H1 (cell line): ENCODE measurements at regions not wholly inside any gene's neighbourhood (a gene's known extent, or its start where the extent isn't known, plus 50 kb on each side); places are given as distances from the start of the nearest gene placed in this dataset.

Experiments
- CTCF ChIA-PET: fragments of 300-600 bp; sonication (Branson Sonifier 250); formaldehyde crosslinking; loops from one replicate; lab custom pipeline; 2021; ENCODE audit not compliant: partially characterized antibody; lab: Charles Lee
- POLR2A ChIA-PET: fragments of 300-600 bp; sonication (Branson Sonifier 250); formaldehyde crosslinking; loops from one replicate; lab custom pipeline; 2021; ENCODE audit warnings: inconsistent platforms; ENCODE audit not compliant: partially characterized antibody; lab: Charles Lee
- DNase-seq, 2 experiments: peaks; one replicate each; pipeline versions ENCODE4 v3.0.0 to v3.0.0-alpha.2; 2010 to 2022; ENCODE audit warnings: low spot score in 2 of 2, low read depth in 1 of 2, mixed read lengths in 1 of 2
- FAIRE-seq: peaks from 2 replicates; lab custom pipeline; 2011; peaks lifted over from hg19 to GRCh38; lab: Jason Lieb, UNC
- H2AFZ ChIP-seq: 2 replicates; pipeline ENCODE4 v1.8.1; 2012; ENCODE audit warnings: low read length, inconsistent platforms
- H2AK5ac ChIP-seq: 2 replicates; pipeline ENCODE4 v1.6.1; 2013; ENCODE audit warnings: low read depth, low read length
- H2BK120ac ChIP-seq: replicated peaks from 2 replicates; pipeline ENCODE3; 2013; ENCODE audit warnings: low read depth, low read length, inconsistent platforms
- H2BK12ac ChIP-seq: 2 replicates; pipeline ENCODE4 v1.6.1; 2013; ENCODE audit warnings: low read depth, low read length
- H2BK15ac ChIP-seq: 2 replicates; pipeline ENCODE4 v1.6.1; 2013; ENCODE audit warnings: low read length
- H2BK20ac ChIP-seq: 2 replicates; pipeline ENCODE4 v1.6.1; 2013; ENCODE audit warnings: low read length
- H2BK5ac ChIP-seq: 2 replicates; pipeline ENCODE4 v1.6.1; 2013; ENCODE audit warnings: low read depth, low read length
- H3K14ac ChIP-seq: 2 replicates; pipeline ENCODE4 v1.6.1; 2013; ENCODE audit warnings: inconsistent platforms; ENCODE audit not compliant: insufficient read length
- H3K18ac ChIP-seq: 2 replicates; pipeline ENCODE4 v1.6.1; 2013; ENCODE audit warnings: low read length; ENCODE audit errors: extremely low read depth
- H3K23ac ChIP-seq: 2 replicates; pipeline ENCODE4 v1.6.1; 2013; ENCODE audit warnings: inconsistent platforms; ENCODE audit not compliant: insufficient read length
- H3K23me2 ChIP-seq: 2 replicates; pipeline ENCODE4 v1.6.1; 2013; ENCODE audit warnings: low read depth, low read length
- H3K27ac ChIP-seq: 2 replicates; pipeline ENCODE4 v1.6.1; 2011; ENCODE audit warnings: low read depth, low read length, inconsistent platforms
- H3K27me3 ChIP-seq, 4 experiments: replicated peaks in 1 of 4; 1 replicate in 1 of 4; 2 replicates in 3 of 4; pipeline versions ENCODE4 v1.6.1 to v1.8.1; 2011 to 2013; ENCODE audit warnings: low read length in 3 of 4, mild to moderate bottlenecking in 3 of 4, inconsistent platforms in 2 of 4, mixed read lengths in 2 of 4, moderate library complexity in 1 of 4; ENCODE audit not compliant: control insufficient read depth in 3 of 4, insufficient read depth in 3 of 4; ENCODE audit errors: extremely low read depth in 1 of 4
- H3K36me3 ChIP-seq, 4 experiments: 2 replicates each; pipeline versions ENCODE4 v1.6.1 to v1.8.1; 2011 to 2013; ENCODE audit warnings: mild to moderate bottlenecking in 4 of 4, low read length in 3 of 4, moderate library complexity in 2 of 4, control low read depth in 1 of 4, inconsistent platforms in 1 of 4; ENCODE audit not compliant: insufficient read depth in 4 of 4, control insufficient read depth in 2 of 4
- H3K4ac ChIP-seq: replicated peaks from 2 replicates; pipeline ENCODE3; 2013; ENCODE audit warnings: low read length, low read depth, mixed read lengths, inconsistent platforms; ENCODE audit not compliant: insufficient read length
- H3K4me1 ChIP-seq, 4 experiments: replicated peaks in 1 of 4; 1 replicate in 1 of 4; 2 replicates in 3 of 4; pipeline versions ENCODE4 v1.6.1 to v1.8.1; 2011 to 2013; ENCODE audit warnings: low read length in 3 of 4, inconsistent platforms in 2 of 4, mixed read lengths in 1 of 4; ENCODE audit not compliant: insufficient read depth in 4 of 4, control insufficient read depth in 3 of 4
- H3K4me2 ChIP-seq, 2 experiments: 2 replicates each; pipeline versions ENCODE4 v1.6.1 to v1.8.1; 2011 to 2013; ENCODE audit warnings: low read depth in 2 of 2, low read length in 2 of 2, control low read depth in 1 of 2, inconsistent platforms in 1 of 2, mild to moderate bottlenecking in 1 of 2; ENCODE audit not compliant: insufficient read depth in 1 of 2
- H3K4me3 ChIP-seq, 4 experiments: fragments of 200-600, 300-600 bp in 1 of 4; sonication (generic), shearing (Covaris generic), sonication (Bioruptor Twin) in 1 of 4; 2 replicates each; pipeline versions ENCODE4 v1.5.1 to v1.8.1; 2011 to 2016; ENCODE audit warnings: low read length in 4 of 4, low read depth in 3 of 4, control low read depth in 2 of 4, inconsistent platforms in 2 of 4, mild to moderate bottlenecking in 2 of 4, mixed read lengths in 1 of 4, moderate library complexity in 1 of 4; ENCODE audit not compliant: insufficient read depth in 2 of 4; ENCODE audit errors: extremely low read depth in 1 of 4
- H3K56ac ChIP-seq: replicated peaks from 2 replicates; pipeline ENCODE3; 2013; ENCODE audit warnings: low read depth, mild to moderate bottlenecking, mixed read lengths, low read length, inconsistent platforms; ENCODE audit not compliant: insufficient read length
- H3K79me1 ChIP-seq: 2 replicates; pipeline ENCODE4 v1.6.1; 2013; ENCODE audit warnings: low read depth, low read length, control low read depth
- H3K79me2 ChIP-seq, 2 experiments: 2 replicates each; pipeline versions ENCODE4 v1.6.1 to v1.8.1; 2012 to 2013; ENCODE audit warnings: low read length in 2 of 2, mild to moderate bottlenecking in 2 of 2, inconsistent platforms in 1 of 2; ENCODE audit not compliant: insufficient read depth in 2 of 2, control insufficient read depth in 1 of 2
- H3K9ac ChIP-seq, 4 experiments: replicated peaks in 1 of 4; 1 replicate in 1 of 4; 2 replicates in 3 of 4; pipeline versions ENCODE4 v1.6.1 to v1.8.1; 2011 to 2013; ENCODE audit warnings: low read depth in 3 of 4, low read length in 3 of 4, control low read depth in 2 of 4, mild to moderate bottlenecking in 2 of 4, moderate library complexity in 2 of 4, inconsistent platforms in 1 of 4; ENCODE audit errors: extremely low read depth in 1 of 4
- H3K9me3 ChIP-seq, 2 experiments: 2 replicates each; pipeline versions ENCODE4 v1.6.1 to v1.8.1; 2012 to 2013; ENCODE audit warnings: mild to moderate bottlenecking in 2 of 2, moderate library complexity in 2 of 2, control low read depth in 1 of 2, inconsistent platforms in 1 of 2, low read depth in 1 of 2, low read length in 1 of 2, mixed read lengths in 1 of 2; ENCODE audit not compliant: insufficient read depth in 2 of 2
- H4K20me1 ChIP-seq, 2 experiments: replicated peaks in 1 of 2; 2 replicates each; pipeline versions ENCODE3 to v1.8.1; 2011 to 2013; ENCODE audit warnings: inconsistent platforms in 2 of 2, low read length in 2 of 2, mild to moderate bottlenecking in 1 of 2; ENCODE audit not compliant: insufficient read depth in 2 of 2, control insufficient read depth in 1 of 2
- H4K5ac ChIP-seq: 2 replicates; pipeline ENCODE4 v1.6.1; 2013; ENCODE audit warnings: low read length, low read depth, mixed read lengths, inconsistent platforms; ENCODE audit not compliant: insufficient read length
- H4K8ac ChIP-seq: 2 replicates; pipeline ENCODE4 v1.8.0; 2013; ENCODE audit warnings: mild to moderate bottlenecking, moderate library complexity, low read length, inconsistent platforms; ENCODE audit not compliant: insufficient read depth; ENCODE audit errors: extremely low read depth
- H4K91ac ChIP-seq: replicated peaks from 2 replicates; pipeline ENCODE3; 2013; ENCODE audit warnings: low read length, mixed read lengths, inconsistent platforms; ENCODE audit not compliant: insufficient read length
- BCL11A ChIP-seq, 2 experiments: IDR thresholded peaks; one replicate each; pipeline ENCODE4 v1.6.1; 2011; ENCODE audit warnings: low read depth in 2 of 2, low read length in 2 of 2, mild to moderate bottlenecking in 2 of 2
- CBX8 ChIP-seq: fragments of 300-800, 300-1000 bp; sonication (generic); IDR thresholded peaks from 2 replicates; pipeline ENCODE4 v1.7.1; 2016; ENCODE audit warnings: low read depth, low read length, borderline replicate concordance
- EP300 ChIP-seq, 2 experiments: IDR thresholded peaks; 1 replicate in 1 of 2; 2 replicates in 1 of 2; pipeline ENCODE4 v1.6.1; 2011 to 2012; ENCODE audit warnings: low read depth in 2 of 2, low read length in 2 of 2, mild to moderate bottlenecking in 2 of 2, borderline replicate concordance in 1 of 2, inconsistent platforms in 1 of 2, moderate library complexity in 1 of 2
- JUND ChIP-seq: IDR thresholded peaks from 2 replicates; pipeline ENCODE4 v1.6.1; 2011; ENCODE audit warnings: mild to moderate bottlenecking, improper control_type of control experiment, low read length
- POLR2A ChIP-seq, 2 experiments: IDR thresholded peaks; 1 replicate in 1 of 2; 2 replicates in 1 of 2; pipeline ENCODE4 v1.6.1; 2011; ENCODE audit warnings: low read depth in 2 of 2, low read length in 2 of 2, mild to moderate bottlenecking in 2 of 2; ENCODE audit errors: control extremely low read depth in 1 of 2
- POLR2AphosphoS5 ChIP-seq: IDR thresholded peaks from 2 replicates; pipeline ENCODE4 v1.6.1; 2011; ENCODE audit warnings: low read depth, low read length
- RAD21 ChIP-seq, 2 experiments: IDR thresholded peaks in 1 of 2; conservative IDR thresholded peaks in 1 of 2; 2 replicates each; pipeline ENCODE4 v1.6.1; 2011; ENCODE audit warnings: low read depth in 2 of 2, low read length in 2 of 2, improper control_type of control experiment in 1 of 2, inconsistent platforms in 1 of 2, mild to moderate bottlenecking in 1 of 2, moderate library complexity in 1 of 2
- RBBP5 ChIP-seq: IDR thresholded peaks from 2 replicates; pipeline ENCODE4 v1.7.1; 2012; ENCODE audit warnings: low read depth, mild to moderate bottlenecking, inconsistent platforms, low read length, moderate library complexity, borderline replicate concordance
- RNF2 ChIP-seq: fragments of 200-900, 300-1000 bp; sonication (generic); IDR thresholded peaks from 2 replicates; pipeline ENCODE4 v1.7.1; 2016; ENCODE audit warnings: borderline replicate concordance, low read depth, mild to moderate bottlenecking, antibody characterized with exemption, low read length; ENCODE audit not compliant: poor library complexity, severe bottlenecking; ENCODE audit errors: missing control alignments
- SP4 ChIP-seq: IDR thresholded peaks from 2 replicates; pipeline ENCODE4 v1.6.1; 2012; ENCODE audit warnings: low read length, inconsistent platforms
- WGBS, 2 experiments: shearing (Covaris generic) in 1 of 2; methylation state at CpG; one replicate each; pipeline versions ENCODE4 v1.1.6 to v1.1.7; 2013 to 2015; ENCODE audit warnings: low lambda C conversion rate in 2 of 2, mixed read lengths in 2 of 2, inconsistent platforms in 1 of 2, low coverage in 1 of 2, missing lambda C conversion rate in 1 of 2; ENCODE audit not compliant: insufficient replicate concordance in 2 of 2, insufficient coverage in 1 of 2, insufficient read length in 1 of 2; ENCODE audit errors: extremely low coverage in 1 of 2, missing lambda C conversion rate in 1 of 2; 5-methylcytosine and 5-hydroxymethylcytosine counted together
- TF ChIP-seq, protein P1 (sequence below): IDR thresholded peaks from 2 replicates; pipeline ENCODE4 v1.6.1; 2012; ENCODE audit warnings: inconsistent platforms
- TF ChIP-seq, protein P2 (sequence below): IDR thresholded peaks from 2 replicates; pipeline ENCODE4 v1.6.1; 2011; ENCODE audit warnings: low read depth, mild to moderate bottlenecking, low read length; ENCODE audit not compliant: insufficient read depth

DNA sequence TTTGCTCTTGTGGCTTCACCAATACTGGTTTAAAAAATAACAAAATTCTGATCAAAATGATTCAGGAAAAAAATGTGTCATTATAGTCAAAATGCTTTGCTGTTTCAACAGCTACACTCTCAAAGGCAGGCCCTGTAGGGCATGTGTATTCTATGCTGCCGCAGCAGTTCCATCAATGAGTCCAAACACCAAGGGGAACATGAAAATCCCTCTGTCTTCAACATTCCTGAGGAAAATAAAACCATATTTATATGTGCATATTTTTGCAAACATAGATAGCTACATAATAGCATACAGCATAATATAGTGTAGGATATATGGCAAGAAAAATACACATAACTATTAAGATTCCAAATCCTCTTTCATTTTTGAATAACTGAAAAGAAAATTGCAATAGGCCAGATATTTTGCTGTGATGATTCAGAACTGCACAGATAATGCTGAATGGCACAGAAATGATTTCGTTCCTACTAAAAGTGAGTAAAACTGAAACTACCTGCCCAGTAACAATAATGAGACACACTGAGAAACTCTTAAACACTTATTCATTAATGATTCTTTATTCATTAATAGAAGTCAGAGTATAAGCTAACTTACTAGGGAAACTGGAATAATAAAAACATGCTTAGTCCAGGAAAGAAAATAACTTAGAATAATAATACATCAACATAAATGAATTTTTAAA, 343.8 kb downstream of the SUCLG1 start:
- no peak for FAIRE-seq
- H4K91ac ChIP-seq, result no peak overlapping the region
- no peak overlapping the region for H2BK5ac ChIP-seq
- no peak overlapping the region for H3K4me3 ChIP-seq
- H3K4me1 ChIP-seq, result no peaks in the 10 kb centered on the region
- H4K5ac ChIP-seq, result no peak overlapping the region
- no peaks in the 10 kb centered on the region for H3K79me1 ChIP-seq
- ChIA-PET POLR2A (no interaction called here), CTCF (no interaction called here)
- no peak overlapping the region for H3K27ac ChIP-seq
- no peak overlapping the region for H3K9ac ChIP-seq
- H2BK12ac ChIP-seq, result no peak overlapping the region
- H3K4ac ChIP-seq, result no peak overlapping the region
- H3K18ac ChIP-seq, result no peak overlapping the region
- H3K9me3 ChIP-seq, result peaks cover 0 to 9% of the 10 kb centered on the region in 2 experiments; a peak in 2 of 4 replicates
- H3K4me2 ChIP-seq, result no peak overlapping the region
- H3K36me3 ChIP-seq, result no peaks in the 10 kb centered on the region
- DNase-seq, result no peak
- H2BK20ac ChIP-seq, result no peak overlapping the region
- H2AK5ac ChIP-seq, result no peak overlapping the region
- no peaks in the 10 kb centered on the region for H4K20me1 ChIP-seq
- no peak overlapping the region for H3K14ac ChIP-seq
- no peaks in the 10 kb centered on the region for H3K79me2 ChIP-seq
- no peak overlapping the region for H2BK15ac ChIP-seq
- no peak overlapping the region for H2BK120ac ChIP-seq
- no peaks in the 10 kb centered on the region for H3K27me3 ChIP-seq
- H3K56ac ChIP-seq, result no peak overlapping the region
- H4K8ac ChIP-seq, result no peak overlapping the region
- no peak overlapping the region for H3K23ac ChIP-seq
- H2AFZ ChIP-seq, result no peak overlapping the region
- H3K23me2 ChIP-seq, result no peaks in the 10 kb centered on the region
- WGBS, 2 experiments, result 50% methylated on average over 2 of the region's 2 CpGs; no CpG with 5 or more reads in 1 of the 2 experiments
- TF ChIP-seq, protein P1, sequence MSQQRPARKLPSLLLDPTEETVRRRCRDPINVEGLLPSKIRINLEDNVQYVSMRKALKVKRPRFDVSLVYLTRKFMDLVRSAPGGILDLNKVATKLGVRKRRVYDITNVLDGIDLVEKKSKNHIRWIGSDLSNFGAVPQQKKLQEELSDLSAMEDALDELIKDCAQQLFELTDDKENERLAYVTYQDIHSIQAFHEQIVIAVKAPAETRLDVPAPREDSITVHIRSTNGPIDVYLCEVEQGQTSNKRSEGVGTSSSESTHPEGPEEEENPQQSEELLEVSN, result no peak
- TF ChIP-seq RBBP5 (no peak), RAD21 (IDR thresholded peaks at IDR 0.05 in 1 of 2, conservative IDR thresholded peaks at IDR 0.05 in 1 of 2; ENCODE audit: low read depth in 2 of 2, low read length in 2 of 2) (no peak), EP300 (IDR thresholded peaks at IDR 0.05; ENCODE audit: borderline replicate concordance in 1 of 2, low read depth in 2 of 2, low read length in 2 of 2) (no peak), BCL11A (IDR thresholded peaks at IDR 0.05; ENCODE audit: low read depth in 2 of 2, low read length in 2 of 2) (no peak), CBX8 (no peak), JUND (no peak), POLR2AphosphoS5 (no peak), POLR2A (IDR thresholded peaks at IDR 0.05; ENCODE audit: control extremely low read depth in 1 of 2, low read depth in 2 of 2, low read length in 2 of 2) (no peak), SP4 (no peak), RNF2 (no peak)
- TF ChIP-seq, protein P2, sequence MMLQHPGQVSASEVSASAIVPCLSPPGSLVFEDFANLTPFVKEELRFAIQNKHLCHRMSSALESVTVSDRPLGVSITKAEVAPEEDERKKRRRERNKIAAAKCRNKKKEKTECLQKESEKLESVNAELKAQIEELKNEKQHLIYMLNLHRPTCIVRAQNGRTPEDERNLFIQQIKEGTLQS, result no peak
